ENCODE measurements at regions not wholly inside any gene's neighbourhood (a gene's known extent, or its start where the extent isn't known, plus 50 kb on each side); places are given as distances from the start of the nearest gene placed in this dataset.

DNA sequence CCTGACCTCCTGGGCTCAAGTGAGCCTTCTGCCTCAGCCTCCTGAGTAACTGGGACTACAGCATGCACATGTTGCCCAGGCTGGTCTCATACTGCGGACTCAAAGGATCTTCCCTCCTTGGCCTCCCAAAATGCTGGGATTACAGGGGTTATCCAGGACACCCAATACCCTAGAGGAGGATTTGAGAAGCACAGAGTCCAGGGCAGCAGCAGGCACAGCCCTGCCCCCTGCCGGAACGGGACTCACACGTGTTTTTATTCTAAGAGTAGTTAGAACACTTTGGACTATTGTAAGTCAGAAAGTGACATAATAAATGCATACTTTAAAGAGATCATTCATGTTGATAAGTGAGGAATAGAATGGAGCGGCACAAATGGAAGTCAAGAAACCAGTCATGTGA, 80.2 kb downstream of the C6orf118 start:
- Histone ChIP-seq H3K27ac (no peak overlapping the region), H3K4me1 (no peaks in the 10 kb centered on the region), H3K4me3 (no peak overlapping the region), H3K9me3 (no peaks in the 10 kb centered on the region), H3K36me3 (no peaks in the 10 kb centered on the region), H3K27me3 (no peaks in the 10 kb centered on the region)
- no peak for DNase-seq (ENCODE audit: low spot score in 2 of 2)
- TF ChIP-seq POLR2A (IDR thresholded peaks at IDR 0.05) = no peak
- TF ChIP-seq, protein P1, sequence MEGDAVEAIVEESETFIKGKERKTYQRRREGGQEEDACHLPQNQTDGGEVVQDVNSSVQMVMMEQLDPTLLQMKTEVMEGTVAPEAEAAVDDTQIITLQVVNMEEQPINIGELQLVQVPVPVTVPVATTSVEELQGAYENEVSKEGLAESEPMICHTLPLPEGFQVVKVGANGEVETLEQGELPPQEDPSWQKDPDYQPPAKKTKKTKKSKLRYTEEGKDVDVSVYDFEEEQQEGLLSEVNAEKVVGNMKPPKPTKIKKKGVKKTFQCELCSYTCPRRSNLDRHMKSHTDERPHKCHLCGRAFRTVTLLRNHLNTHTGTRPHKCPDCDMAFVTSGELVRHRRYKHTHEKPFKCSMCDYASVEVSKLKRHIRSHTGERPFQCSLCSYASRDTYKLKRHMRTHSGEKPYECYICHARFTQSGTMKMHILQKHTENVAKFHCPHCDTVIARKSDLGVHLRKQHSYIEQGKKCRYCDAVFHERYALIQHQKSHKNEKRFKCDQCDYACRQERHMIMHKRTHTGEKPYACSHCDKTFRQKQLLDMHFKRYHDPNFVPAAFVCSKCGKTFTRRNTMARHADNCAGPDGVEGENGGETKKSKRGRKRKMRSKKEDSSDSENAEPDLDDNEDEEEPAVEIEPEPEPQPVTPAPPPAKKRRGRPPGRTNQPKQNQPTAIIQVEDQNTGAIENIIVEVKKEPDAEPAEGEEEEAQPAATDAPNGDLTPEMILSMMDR (IDR thresholded peaks at IDR 0.05) = no peak
- no peak for TF ChIP-seq POLR2AphosphoS5 (IDR thresholded peaks at IDR 0.05)
- TF ChIP-seq EP300 (IDR thresholded peaks at IDR 0.05) = no peak
- 76% methylated on average over 5 of the region's 5 CpGs for WGBS

DNA sequence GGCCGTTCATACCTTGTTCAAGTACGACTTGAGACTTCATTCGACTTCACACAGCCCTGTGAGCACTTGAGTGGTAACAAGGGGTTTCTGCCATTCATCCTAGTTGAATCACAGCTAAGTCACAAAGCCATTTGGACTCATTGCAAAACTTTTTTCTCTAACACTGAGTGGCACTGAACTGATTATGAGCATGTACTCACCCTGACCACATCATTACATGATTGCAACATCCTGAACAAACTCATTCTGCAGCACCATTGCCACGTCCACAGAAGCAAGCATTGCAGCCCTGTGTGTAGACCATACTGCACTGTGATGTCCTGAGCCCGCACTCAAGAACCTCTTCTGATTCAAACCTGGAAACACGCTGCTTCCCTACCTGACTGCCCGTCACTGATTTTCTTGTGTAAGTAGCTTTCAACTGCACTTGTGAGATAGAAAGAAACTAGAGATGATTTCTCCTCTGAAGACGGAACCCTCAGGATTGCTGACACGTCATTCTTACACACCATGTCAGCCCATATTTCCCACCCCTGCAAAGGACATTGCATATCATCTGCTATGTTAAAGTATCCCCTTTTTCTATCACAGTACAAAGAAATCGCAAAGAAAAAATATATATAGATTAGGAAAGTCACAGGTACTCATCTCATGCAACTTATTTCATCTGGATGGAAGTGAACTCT, 81.6 kb downstream of the C6orf118 start:
- TF ChIP-seq, protein P1 (IDR thresholded peaks at IDR 0.05) = no peak
- no peak for TF ChIP-seq POLR2A (IDR thresholded peaks at IDR 0.05)
- no peak for TF ChIP-seq POLR2AphosphoS5 (IDR thresholded peaks at IDR 0.05)
- no peak for TF ChIP-seq EP300 (IDR thresholded peaks at IDR 0.05)
- Histone ChIP-seq H3K4me1 (no peaks in the 10 kb centered on the region), H3K27me3 (no peaks in the 10 kb centered on the region), H3K4me3 (no peak overlapping the region), H3K9me3 (no peaks in the 10 kb centered on the region), H3K36me3 (no peaks in the 10 kb centered on the region), H3K27ac (no peak overlapping the region)
- whole genome bisulfite sequencing = 80% methylated on average over 10 of the region's 10 CpGs
- DNase-seq (ENCODE audit: low spot score in 2 of 2) = no peak

DNA sequence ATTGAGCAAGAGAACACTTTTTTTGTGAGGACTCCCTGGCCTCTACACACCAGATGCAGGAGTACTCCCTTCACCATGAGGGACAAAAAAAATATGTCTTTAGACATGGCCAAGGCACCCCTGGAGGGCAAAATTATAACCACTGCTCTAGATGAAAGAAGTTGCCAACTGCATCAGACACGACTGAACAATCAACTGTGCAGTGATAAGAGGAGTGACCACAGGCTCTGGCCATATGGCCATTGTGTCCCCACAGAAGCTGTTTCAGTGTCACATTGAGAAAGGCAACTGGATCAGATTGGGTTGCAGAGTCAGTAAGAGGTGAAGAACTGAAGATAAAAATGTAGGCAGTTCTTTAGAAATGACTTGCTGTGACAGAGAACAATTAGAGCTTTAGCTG, 85.7 kb downstream of the C6orf118 start:
- Histone ChIP-seq H3K9me3 (no peaks in the 10 kb centered on the region), H3K27ac (no peak overlapping the region), H3K27me3 (no peaks in the 10 kb centered on the region), H3K4me1 (no peaks in the 10 kb centered on the region), H3K36me3 (no peaks in the 10 kb centered on the region), H3K4me3 (no peak overlapping the region)
- no peak for DNase-seq (ENCODE audit: low spot score in 2 of 2)
- WGBS = 45% methylated on average over 1 of the region's 1 CpG
- TF ChIP-seq EP300 (IDR thresholded peaks at IDR 0.05) = no peak
- TF ChIP-seq, protein P1 (IDR thresholded peaks at IDR 0.05) = no peak
- TF ChIP-seq POLR2A (IDR thresholded peaks at IDR 0.05) = no peak
- TF ChIP-seq POLR2AphosphoS5 (IDR thresholded peaks at IDR 0.05) = no peak

DNA sequence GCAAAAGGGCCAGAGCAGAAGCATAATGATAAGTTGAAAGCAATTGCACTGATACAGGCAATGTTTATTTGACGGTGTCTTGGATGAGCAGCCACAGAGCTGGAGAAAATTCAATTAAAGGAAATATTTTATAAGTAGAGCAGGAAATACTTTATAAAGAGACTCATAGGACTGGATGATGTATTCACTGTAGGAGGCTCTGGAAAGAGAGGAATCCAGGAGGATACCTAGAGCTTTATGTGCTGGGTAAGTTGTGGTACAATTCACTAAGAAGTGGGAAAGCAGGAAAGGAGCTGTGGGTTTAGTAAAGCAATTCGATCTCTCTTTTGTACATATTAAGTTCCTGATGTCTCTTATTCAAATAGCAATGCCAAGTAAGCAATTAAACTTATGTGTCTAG, 86.3 kb downstream of the C6orf118 start:
- TF ChIP-seq POLR2A (IDR thresholded peaks at IDR 0.05) (no peak), POLR2AphosphoS5 (IDR thresholded peaks at IDR 0.05) (no peak), EP300 (IDR thresholded peaks at IDR 0.05) (no peak)
- TF ChIP-seq, protein P1 (IDR thresholded peaks at IDR 0.05) = no peak
- H3K27ac ChIP-seq = no peak overlapping the region
- H3K27me3 ChIP-seq = no peaks in the 10 kb centered on the region
- no peak for DNase-seq (ENCODE audit: low spot score in 2 of 2)
- 79% methylated on average over 2 of the region's 2 CpGs for WGBS
- H3K4me1 ChIP-seq = no peaks in the 10 kb centered on the region
- H3K9me3 ChIP-seq = no peaks in the 10 kb centered on the region
- H3K4me3 ChIP-seq = no peak overlapping the region
- H3K36me3 ChIP-seq = no peaks in the 10 kb centered on the region

DNA sequence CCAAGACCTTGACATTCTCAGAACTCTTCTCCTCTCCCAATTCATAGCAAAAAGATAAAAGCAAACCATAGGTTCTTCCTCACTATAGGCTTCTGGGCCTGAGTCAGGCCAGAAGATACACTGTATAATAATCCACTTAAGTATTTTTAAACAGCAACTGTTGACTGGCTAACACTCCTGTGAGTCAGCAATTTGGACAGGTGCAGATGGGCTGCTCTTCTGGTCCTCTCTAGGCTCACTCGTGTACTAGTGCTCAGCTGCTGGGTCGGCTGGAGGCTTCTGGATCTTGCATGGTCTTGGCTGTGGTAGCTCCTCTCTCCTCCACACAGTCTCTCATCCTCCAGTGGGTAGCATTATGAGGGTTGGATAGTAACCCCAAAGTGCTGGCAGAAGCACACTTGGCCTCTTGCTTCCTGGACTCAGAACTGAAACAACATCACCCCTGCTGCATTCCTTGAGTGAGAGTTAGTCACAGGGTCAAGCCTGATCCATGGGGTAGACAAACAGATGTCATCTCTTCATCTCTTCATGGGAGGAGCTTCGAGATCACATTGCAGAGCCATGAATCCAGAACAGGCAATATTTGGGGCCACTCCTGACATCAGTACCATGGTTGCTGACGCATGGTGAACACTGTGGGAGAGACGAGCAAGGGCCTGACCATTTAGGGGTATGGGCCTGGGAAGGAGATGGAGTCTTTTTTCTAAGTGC, 86.9 kb downstream of the C6orf118 start:
- Histone ChIP-seq H3K27ac (no peak overlapping the region), H3K27me3 (no peaks in the 10 kb centered on the region), H3K36me3 (no peaks in the 10 kb centered on the region), H3K4me3 (no peak overlapping the region), H3K4me1 (no peaks in the 10 kb centered on the region), H3K9me3 (no peaks in the 10 kb centered on the region)
- WGBS = 93% methylated on average over 5 of the region's 5 CpGs
- TF ChIP-seq POLR2AphosphoS5 (IDR thresholded peaks at IDR 0.05) (no peak), POLR2A (IDR thresholded peaks at IDR 0.05) (no peak), EP300 (IDR thresholded peaks at IDR 0.05) (no peak)
- TF ChIP-seq, protein P1 (IDR thresholded peaks at IDR 0.05) = no peak
- DNase-seq (ENCODE audit: low spot score in 2 of 2) = no peak
